CD4-positive, alpha-beta T cell treated with Interleukin-6 for 4 hours (primary cell): ENCODE measurements at regions not wholly inside any gene's neighbourhood (a gene's known extent, or its start where the extent isn't known, plus 50 kb on each side); places are given as distances from the start of the nearest gene placed in this dataset.

Experiments used
- DNase-seq: peaks from one replicate; pipeline ENCODE4 v3.0.0-alpha.2; 2020; ENCODE audit warnings: mixed read lengths

DNA sequence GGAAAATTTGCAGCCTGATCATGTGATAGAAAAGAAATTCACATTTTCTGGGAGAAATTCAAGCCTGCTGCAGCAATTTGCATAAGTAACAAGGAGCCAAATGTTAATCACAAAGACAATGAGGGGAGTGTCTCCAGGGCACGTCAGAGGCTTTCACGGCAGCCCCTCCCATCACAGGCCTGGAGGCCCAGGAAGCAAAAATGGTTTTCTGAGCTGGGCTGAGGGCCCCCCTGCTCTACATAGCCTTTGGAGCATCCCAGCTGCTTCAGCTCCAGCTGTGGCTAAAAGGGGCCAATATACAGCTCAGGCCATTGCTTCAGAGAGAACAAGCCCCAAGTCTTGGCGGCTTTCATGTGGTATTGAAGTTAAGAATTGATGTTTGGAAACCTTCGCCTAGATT is 445.3 kb upstream of the ZEB2 start:
- no peak for DNase-seq

DNA sequence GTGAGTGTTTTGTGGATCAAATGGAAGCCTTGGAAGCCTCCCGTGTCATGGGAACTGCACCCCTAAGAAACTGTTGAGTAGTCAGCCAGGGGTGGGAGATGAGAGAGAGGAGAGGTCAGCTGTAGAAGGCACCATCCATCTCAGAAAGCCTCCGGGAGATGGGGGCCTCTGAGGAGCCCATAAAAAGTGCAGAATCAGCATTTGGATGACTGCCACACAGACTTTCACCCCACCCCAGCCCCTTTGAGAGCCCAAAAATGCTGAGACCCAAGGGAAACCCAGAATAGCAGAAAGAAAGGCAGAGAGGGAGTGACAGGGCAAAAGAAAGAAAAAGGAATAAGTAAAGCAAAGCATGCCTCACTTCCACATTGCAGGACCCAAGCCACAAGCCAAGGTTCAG is 443.1 kb upstream of the ZEB2 start:
- DNase-seq, result no peak

DNA sequence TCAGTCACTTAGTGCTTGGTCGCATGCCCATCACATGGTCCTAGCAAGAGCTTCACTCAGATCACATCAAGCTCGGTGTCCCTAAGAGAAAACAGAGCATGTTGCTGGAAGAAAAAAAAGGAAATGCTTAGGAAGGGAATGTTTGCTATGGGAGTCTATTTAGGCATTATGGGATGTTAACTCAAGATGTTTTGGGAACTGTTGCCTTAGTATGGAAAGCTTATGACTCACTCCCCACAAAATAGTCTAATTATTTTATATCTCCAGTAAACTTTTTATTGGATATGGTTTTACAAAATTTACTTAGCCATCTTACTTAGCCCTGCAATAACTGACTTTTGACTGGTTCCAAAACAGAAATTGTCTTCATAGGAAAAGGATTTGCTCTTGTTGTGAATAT is 439.5 kb upstream of the ZEB2 start:
- DNase-seq, result no peak

DNA sequence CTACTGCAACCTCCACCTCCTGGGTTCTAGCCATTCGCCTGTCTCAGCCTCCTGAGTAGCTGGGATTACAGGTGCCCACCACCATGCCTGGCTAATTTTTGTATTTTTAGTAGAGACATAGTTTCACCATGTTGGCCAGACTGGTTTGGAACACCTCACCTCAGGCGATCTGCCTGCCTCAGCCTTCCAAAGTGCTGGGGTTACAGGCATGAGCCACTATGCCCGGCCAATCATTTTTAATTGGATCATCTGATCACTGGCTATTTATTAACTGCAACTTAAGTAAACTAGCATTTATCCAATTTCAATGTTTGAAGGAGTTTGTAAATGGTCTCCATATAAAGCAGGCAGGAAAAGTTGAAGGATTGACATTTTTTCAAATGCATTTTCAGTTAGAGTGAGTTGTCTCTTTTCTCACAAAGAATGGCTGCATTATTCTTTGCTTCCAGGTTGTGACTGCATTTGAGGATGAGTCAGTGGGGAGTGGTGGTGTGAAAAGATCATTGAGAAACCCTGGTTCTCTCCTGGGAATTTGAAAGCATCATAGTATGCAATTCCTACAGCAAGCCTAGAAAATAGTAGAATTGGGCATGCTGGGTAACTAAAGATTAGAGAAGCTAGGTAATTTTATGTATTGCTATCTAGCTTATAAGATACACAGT is 431.1 kb upstream of the ZEB2 start:
- no peak for DNase-seq

DNA sequence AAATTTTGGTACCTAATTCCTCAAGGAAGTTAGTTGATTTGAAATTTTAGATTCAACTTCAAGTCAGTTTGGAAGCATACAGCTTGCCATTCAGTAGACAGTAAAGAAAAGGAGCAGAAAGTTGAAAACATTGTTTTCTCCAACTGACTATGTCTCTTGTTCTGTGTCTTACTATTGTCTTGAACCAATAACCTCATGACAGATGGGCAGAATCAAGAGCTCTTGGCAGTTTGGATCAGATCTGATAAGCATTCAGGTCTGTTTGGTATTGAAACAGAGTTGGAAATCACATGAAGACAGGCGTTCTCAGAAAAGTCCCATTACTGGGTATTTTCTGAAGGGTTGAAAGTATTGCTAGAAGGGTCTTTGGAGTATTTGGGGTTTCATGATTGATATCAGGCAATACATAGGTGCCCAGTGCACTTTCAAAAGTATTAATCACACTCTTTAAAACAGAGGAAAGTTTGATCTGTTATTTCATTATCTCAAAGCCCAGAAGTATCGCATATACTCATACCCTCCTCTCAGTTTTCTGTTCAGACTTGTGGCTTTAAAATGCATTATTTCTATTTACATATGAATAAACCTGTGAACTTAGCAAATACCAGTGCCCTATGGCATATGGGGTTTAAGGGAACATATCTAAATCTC is 428.4 kb upstream of the ZEB2 start:
- no peak for DNase-seq

DNA sequence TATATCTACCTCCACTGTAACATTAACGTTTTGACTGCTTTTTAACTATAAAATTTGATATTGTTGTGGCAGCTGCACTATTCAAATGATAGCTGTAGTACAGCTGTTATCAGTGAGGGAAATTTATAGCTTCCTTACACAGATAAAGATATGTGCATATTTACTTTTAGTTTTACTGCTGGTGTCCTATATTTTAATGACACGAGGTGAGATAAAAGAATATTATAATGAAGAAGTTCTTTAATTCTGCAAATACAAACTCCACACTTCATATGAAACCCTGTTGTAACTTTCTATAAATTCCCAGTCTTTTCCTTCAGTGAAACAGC is 427.8 kb upstream of the ZEB2 start:
- DNase-seq, result no peak

DNA sequence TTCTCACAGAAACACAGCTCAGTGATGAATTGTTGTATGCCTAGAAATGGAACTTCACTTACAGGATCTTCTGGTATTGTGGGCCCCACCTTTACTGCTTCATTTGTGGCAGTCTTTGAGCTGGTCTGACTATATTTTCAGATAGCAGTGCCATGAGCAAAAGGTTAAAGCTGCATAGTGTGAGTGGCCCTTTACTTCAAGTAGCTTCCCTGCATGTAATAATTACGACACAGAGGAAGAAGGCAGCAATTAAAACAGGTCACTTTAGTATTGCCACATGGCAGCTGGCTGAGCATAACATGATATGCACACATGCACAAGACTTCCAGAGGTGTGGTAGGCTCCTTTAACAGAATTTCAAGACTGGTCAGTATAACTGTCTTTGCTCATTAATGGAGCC is 426.3 kb upstream of the ZEB2 start:
- no peak for DNase-seq

DNA sequence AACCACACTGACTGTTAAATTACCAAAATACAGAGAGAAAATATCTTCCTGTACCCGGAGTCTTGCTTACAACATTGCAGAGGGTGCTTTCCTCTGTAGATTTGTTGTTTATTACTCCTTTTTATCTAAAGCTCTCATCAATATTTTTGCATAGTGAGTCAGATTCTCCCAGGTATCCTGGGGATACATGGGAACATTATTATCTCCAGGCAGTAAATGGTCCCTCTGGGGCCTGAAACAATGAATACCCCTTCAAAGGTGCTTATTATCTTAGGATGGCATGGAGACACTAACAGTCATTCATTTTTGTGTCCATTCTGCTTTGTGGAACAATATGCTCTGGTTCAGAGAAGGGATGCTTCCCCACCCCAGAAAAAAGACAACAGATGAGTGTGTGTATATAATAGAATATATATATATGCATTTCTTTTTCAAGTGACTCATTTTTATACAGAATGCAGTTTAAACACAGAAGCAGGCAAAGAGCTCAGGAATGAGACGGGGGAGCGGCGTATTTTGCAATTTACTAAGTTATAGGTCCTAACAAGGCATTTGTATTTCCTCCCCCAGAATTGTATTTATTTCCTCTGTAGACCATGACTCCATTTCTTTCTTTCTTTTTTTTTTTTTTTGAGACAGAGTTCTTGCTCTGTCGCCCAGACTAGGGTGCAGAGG is 424.8 kb upstream of the ZEB2 start:
- no peak for DNase-seq

DNA sequence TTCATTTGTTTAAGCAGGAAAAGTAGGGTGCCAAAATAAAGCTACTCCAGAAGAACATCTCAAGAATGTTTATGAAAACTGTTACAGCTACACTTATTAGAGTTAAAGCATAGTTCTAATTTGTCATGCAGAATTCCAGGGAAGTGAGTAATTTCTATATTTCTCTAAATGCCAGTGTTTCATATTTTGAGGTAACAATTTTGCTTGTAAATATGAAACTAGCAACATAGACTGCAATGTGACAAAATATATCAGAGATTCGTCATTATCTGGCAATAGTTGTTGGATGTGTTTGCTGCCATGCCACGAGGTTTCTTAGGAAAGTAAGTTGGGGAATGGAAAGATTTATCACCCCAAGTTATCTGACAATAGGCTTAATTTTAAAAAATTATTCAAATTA is 424.1 kb upstream of the ZEB2 start:
- DNase-seq, result no peak

DNA sequence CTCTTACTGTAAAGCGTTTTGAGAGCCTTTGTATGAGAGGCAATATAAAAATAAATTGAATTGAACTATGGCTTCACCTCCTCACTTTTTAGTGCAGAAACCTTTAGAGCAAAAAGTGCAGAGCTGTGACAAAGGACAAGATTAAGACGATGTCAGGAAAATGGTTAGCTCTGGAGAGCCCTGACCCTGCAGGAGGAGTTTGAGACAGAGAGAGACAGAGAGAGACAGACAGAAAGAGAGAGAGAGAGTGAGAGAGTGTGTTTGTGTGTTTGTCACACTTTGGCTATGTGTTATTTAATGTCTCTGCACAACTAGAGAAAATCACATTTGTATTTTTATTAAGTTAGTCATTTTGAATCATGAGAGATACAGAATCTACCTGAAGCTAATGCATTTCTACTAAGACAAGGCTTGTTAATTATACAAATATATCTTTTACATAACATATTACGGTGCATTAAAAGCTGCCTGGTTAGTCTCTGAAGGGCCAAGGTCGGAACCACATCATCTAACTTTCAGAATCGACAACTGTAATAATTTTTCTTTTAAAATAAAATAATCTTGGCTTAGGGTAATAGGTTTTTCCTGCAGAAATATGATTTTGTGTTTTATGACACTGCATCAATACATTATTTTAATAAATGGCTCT is 423.5 kb upstream of the ZEB2 start:
- DNase-seq, result no peak

DNA sequence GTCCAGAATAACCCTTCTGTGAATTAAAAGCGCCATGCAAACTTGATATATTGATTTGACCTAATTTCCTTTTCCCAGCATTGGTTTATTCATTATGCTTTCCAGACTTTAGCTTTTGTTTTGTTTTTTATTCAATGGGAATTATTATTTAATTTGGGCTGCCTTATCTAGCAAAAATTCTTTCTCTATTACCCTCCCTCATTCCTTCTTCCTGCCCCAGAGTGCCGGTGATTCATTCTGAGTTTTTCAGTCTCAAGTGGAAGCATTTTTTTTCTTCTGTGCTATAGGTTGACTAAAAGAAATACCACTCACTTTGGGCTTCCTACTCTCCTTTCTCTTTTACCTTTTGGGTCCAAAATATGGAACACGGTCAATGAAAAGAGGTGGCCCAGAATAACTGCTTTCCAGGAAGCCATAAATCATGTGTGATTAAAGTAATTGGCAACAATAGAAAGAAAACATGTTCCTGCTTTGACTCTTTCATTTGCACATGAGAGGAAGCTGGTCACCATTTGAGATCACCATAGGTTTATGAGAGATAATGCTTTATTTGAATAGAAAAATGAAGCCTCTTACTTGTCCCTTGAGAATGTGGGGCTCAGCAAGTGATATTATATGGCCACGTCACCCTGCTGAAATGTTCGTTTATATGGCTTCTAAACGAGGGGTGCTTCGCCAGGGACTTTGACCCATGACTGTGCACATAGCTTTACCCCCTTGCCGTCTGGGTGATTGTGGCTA is 422.8 kb upstream of the ZEB2 start:
- no peak for DNase-seq

DNA sequence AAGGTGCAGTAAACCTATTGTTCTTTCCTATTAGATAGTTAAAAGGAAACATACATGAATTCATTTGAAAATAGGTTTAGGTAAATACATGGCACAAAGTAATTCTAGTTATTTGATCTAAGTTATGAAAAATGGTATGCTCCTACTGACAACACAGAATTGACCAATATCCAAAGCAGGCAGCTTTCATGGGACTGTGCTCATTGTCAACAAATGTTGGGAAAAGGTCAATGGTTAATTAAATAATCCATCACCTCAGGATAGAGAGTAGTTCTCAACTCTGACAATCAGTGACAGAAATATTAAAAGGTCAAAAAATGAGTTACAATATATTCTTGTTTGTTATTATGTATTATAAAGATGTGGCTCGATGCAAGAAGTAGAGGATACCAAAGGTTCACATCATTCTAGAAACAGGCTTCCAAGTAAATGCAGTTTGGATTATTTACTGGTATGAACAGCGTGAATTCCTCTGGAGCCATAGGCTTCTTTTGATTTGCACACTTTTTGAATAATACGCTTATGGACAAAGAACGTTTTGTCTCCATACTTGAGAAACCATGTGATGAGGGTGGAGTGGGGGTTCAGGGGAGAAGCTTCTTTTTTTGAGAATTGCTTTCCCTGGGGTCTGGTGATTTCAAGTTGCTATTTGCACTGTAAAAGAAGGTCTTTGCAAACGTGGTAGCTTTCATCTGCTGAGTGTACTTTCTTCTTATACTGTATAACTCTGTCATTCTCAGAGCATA is 422.0 kb upstream of the ZEB2 start:
- DNase-seq, result no peak

DNA sequence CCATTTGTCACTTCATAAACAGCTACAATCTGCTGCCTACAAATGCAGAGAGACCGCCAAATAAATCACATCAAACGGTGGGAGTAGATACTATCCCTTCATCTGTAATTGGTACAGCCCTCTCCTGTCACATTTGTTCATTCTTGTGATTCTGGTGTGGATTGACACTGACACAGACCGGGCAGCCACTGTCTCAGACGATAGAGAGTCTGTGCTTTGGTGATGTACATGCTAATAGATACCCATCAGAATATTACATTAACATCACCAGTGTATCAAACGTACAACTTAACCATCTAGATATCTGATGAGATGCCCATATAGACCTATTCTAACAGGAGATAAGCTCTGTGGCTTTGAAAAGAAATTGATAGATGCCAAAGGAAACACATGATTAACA is 419.7 kb upstream of the ZEB2 start:
- no peak for DNase-seq

DNA sequence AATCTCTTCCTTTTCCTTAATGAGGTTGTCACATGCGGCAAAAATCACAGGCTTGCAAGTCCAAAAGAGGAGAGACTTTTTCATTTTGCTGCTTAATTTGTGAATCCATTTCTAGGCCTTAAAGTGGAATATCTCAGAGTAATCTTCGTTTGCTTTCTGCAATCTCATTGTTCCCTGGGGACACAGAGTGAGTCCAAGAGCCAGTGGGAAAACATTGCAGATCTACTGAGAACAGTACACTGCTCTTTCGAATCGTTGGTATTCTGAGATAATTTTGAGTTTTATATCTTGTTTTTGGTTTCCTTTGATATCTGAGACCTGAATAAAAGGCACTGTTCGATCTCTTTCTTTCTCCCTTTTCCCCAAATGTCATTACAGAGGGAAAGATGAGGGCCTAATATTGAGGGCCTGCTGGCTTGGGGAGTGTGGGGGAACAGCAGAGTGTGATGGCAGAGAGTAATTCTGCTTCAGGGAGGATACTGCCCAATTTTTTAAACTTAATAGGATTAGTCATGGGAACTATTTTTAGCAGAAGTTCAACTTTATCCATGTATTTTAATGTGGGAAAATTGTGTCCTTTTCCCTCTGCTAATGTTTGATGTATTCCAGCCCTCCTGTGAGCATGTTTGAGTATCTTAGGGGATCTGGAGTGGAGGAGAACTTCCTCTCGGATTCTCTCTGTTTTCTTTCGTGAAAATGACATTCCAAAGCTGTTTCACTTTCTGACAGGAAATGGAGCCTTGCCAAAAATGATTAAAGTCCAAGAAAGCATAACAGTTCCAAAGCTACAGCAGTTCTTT is 418.2 kb upstream of the ZEB2 start:
- no peak for DNase-seq

DNA sequence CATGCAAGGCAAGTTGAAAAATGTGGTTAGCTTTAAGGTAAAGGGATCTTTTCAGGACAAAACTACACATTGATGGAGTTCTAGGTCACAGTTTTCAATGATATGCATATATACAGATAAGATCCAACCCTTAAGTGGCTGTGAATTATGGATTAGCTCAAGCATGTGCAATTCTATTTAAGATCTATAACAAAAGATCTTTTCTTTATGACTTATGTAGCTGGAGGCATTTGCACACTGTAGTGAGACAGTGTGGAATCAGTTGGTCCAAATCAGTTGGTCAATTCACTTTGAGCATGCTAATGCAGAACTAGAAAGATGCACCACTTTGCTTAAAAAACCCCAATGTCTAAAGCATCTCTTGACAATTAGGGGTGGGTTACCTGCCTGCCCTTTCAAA is 417.1 kb upstream of the ZEB2 start:
- no peak for DNase-seq

DNA sequence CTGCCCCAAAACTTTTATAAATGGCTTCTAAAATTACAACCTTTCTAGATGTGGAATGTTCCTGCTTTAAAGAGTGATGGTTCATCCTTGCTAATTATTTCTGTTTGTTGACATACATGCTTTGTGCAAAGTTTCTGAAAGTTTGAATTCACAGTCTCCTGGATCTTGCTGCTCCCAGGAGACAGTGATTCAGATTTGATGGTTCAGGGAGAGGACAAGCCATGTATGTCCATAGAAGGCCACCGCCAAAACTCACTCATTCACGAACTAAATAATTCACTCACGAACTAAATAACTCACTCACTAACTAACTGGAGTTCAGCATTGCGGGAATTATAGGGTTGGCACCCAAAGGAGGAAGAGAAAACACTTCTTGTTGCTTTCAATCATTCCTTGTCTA is 416.5 kb upstream of the ZEB2 start:
- DNase-seq, result no peak

DNA sequence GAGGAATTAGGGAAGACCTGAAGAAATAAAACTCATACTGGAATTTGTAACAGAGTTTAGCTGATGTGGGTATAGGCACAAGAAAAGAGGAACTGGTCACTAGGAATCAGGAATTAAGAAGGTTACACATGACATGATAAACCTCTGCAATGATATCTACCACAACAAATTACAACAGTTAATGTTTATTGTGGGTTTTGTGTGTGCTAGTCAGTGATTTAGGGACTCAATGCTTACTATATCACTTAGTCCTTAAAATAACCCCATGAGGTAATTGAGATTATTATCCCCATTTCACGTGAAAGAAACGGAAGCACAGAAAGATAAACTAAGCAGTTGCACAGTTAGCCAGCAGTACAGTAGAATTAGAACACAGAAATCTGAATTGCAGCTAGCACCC is 415.8 kb upstream of the ZEB2 start:
- DNase-seq, result no peak

DNA sequence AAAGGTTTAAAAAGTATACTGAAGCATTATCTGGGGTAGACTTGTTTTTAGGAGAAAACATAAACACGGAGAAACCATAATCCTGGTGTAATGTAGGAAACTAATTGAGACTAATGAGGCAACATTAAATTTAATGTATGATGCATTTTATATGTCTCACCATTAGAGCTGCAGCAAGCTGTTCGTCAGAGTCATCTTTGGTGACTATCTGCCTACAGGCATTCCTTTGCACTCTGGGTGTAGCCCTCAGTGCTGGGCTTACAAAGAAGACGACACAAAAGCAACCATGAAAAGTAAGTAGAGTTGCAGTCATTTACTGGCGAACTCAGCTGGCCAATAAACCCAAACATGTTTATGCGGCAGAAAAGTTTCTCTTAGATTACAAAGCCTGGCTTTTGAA is 415.3 kb upstream of the ZEB2 start:
- DNase-seq, result no peak

DNA sequence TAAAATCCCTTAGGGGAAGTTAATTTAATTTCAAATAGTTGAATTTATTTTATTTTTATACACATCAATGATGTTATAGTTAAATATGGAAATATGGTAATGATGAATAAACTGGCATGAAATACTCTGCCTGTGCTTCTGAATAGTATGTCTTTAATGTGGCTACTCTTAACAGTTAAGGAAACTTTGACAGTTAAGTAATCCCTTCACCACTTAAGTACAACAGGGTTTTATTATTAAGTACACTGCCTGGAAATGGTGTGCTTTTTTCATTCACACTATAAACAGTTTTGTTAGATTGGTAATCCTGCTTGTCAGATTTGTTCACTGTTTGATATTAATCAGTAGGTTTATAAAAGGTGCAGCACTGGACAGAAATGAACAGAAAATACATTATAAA is 412.0 kb upstream of the ZEB2 start:
- DNase-seq, result no peak

DNA sequence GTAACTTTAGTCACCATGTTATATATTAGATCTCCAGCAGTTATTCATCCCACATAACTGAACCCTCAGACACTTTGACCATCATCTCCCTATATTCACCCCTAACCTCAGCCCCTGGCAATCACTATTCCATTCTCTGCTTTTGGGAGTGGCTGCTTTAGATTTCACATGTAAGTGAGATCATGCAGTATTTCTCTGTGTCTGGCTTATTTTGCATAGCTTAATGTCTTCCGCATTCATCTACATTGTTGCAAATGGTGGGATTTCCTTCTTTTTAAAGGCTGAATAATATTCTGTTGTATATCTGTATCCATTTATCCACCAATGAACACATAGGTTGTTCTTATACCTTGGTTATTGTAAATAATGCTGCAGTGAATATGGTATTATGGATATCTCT is 411.6 kb upstream of the ZEB2 start:
- no peak for DNase-seq

DNA sequence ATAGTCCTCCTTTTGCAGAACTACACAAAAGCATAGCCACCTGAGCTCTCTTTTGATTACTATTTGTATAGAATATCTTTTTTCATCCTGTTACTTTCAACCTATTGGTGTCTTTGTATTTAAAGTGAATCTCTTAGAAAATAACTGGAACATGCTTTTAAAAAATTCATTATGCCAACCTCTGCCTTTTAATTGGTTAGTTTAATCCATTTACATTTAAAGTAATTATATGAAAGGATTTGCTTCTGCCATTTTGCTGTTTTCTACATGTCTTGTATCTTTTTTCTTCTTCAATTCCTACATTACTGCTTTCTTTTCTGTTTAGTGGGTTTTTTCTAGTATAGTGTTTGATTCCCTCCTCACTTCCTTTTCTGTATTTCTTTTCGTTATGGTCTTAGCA is 407.5 kb upstream of the ZEB2 start:
- no peak for DNase-seq

DNA sequence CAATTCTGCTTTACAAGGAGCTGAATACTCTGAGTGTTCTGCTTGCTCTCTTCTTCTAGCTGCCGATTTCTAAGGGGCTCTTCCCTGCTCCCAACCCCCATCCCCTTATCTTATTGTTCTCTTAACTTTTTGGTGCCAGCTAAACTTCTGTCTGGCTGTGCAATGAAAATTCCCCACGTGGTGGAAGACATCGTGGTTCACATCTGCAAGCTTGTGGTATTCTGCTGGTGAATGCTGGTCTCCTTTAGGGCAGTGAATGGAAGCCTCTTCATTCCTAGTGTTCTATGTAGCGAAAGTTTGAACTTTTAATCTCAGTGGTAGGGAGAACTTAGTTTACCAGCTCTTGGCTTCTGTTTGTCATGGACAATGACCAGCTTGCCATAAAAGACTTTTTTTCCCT is 406.0 kb upstream of the ZEB2 start:
- DNase-seq, result no peak
